Endothelial cell of umbilical vein (primary cell): ENCODE measurements at regions not wholly inside any gene's neighbourhood (a gene's known extent, or its start where the extent isn't known, plus 50 kb on each side); places are given as distances from the start of the nearest gene placed in this dataset.

Experiments
- BruUV-seq: library from RNA; stranded (reverse); fragments of 400-500 nt; replicated peaks from 2 replicates; lab custom pipeline; 2021; lab: Mats Ljungman, UMichigan
- CTCF ChIA-PET: fragments of 300-600, 350-600 bp; sonication (Branson Sonifier 250); formaldehyde crosslinking; loops from one replicate; lab custom pipeline; 2021; ENCODE audit warnings: antibody characterized with exemption, inconsistent platforms; lab: Charles Lee
- POLR2A ChIA-PET: fragments of 300-600, 350-600 bp; sonication (Branson Sonifier 250); formaldehyde crosslinking; loops from one replicate; lab custom pipeline; 2021; ENCODE audit warnings: antibody characterized with exemption, inconsistent platforms; lab: Charles Lee
- DNase-seq: peaks from one replicate; pipeline ENCODE4 v3.0.0-alpha.2; 2011; ENCODE audit warnings: low read depth, low spot score
- FAIRE-seq: peaks from 2 replicates; lab custom pipeline; 2011; peaks lifted over from hg19 to GRCh38; lab: Jason Lieb, UNC
- H2AFZ ChIP-seq: 2 replicates; pipeline ENCODE4 v1.6.0; 2012; ENCODE audit warnings: low read depth, low read length, control low read depth, inconsistent platforms
- H3K27ac ChIP-seq: 2 replicates; pipeline ENCODE4 v1.5.1; 2011; ENCODE audit warnings: low read depth, mild to moderate bottlenecking, control low read depth, low read length, moderate library complexity; ENCODE audit not compliant: insufficient read depth
- H3K27me3 ChIP-seq, 2 experiments: 2 replicates each; pipeline versions ENCODE4 v1.6.0 to v1.6.1; 2011; ENCODE audit warnings: low read length in 2 of 2, mixed read lengths in 1 of 2; ENCODE audit not compliant: control insufficient read depth in 2 of 2, insufficient read depth in 2 of 2
- H3K36me3 ChIP-seq, 2 experiments: 2 replicates in 1 of 2; 3 replicates in 1 of 2; pipeline ENCODE4 v1.5.1; 2011; ENCODE audit warnings: low read length in 2 of 2, mild to moderate bottlenecking in 1 of 2, moderate library complexity in 1 of 2; ENCODE audit not compliant: control insufficient read depth in 2 of 2, insufficient read depth in 2 of 2; ENCODE audit errors: extremely low read depth in 1 of 2
- H3K4me1 ChIP-seq: 3 replicates; pipeline ENCODE4 v1.5.1; 2011; ENCODE audit warnings: mild to moderate bottlenecking, low read length; ENCODE audit not compliant: control insufficient read depth, insufficient read depth; ENCODE audit errors: extremely low read depth
- H3K4me2 ChIP-seq: 2 replicates; pipeline ENCODE4 v1.6.1; 2011; ENCODE audit warnings: low read length, control low read depth, mixed read lengths; ENCODE audit not compliant: insufficient read depth
- H3K4me3 ChIP-seq, 3 experiments: fragments of 200-600 bp in 1 of 3; sonication (generic), shearing (Covaris generic) in 1 of 3; replicated peaks in 1 of 3; 2 replicates each; pipeline ENCODE4 v1.5.1; 2011 to 2016; ENCODE audit warnings: control low read depth in 3 of 3, low read length in 3 of 3, mild to moderate bottlenecking in 2 of 3, inconsistent platforms in 1 of 3, low read depth in 1 of 3, moderate library complexity in 1 of 3; ENCODE audit not compliant: insufficient read depth in 1 of 3
- H3K79me2 ChIP-seq: 2 replicates; pipeline ENCODE4 v1.6.0; 2012; ENCODE audit warnings: low read length, inconsistent platforms; ENCODE audit not compliant: control insufficient read depth, insufficient read depth
- H3K9ac ChIP-seq: replicated peaks from 2 replicates; pipeline ENCODE3; 2011; ENCODE audit warnings: low read length, control low read depth; ENCODE audit not compliant: insufficient read depth; ENCODE audit errors: extremely low read depth
- H3K9me1 ChIP-seq: replicated peaks from 3 replicates; pipeline ENCODE4 v1.6.0; 2011; ENCODE audit warnings: mild to moderate bottlenecking, low read length; ENCODE audit not compliant: control insufficient read depth, insufficient read depth; ENCODE audit errors: extremely low read depth
- H3K9me3 ChIP-seq: replicated peaks from 2 replicates; pipeline ENCODE4 v1.5.1; 2012; ENCODE audit warnings: low read length, inconsistent platforms; ENCODE audit not compliant: control insufficient read depth, insufficient read depth
- H4K20me1 ChIP-seq: replicated peaks from 2 replicates; pipeline ENCODE3; 2011; ENCODE audit warnings: mild to moderate bottlenecking, low read length; ENCODE audit not compliant: control insufficient read depth, insufficient read depth; ENCODE audit errors: extremely low read depth
- EZH2 ChIP-seq: IDR thresholded peaks from 2 replicates; pipeline ENCODE4 v1.6.1; 2012; ENCODE audit warnings: borderline replicate concordance, low read depth, mild to moderate bottlenecking, moderate library complexity, low read length, inconsistent platforms; ENCODE audit not compliant: severe bottlenecking
- FOS ChIP-seq: IDR thresholded peaks from 2 replicates; pipeline ENCODE4 v1.6.1; 2011; ENCODE audit warnings: mild to moderate bottlenecking, low read length, moderate library complexity, borderline replicate concordance; ENCODE audit not compliant: insufficient read depth
- GATA2 ChIP-seq: IDR thresholded peaks from 2 replicates; pipeline ENCODE4 v1.7.0; 2011; ENCODE audit warnings: low read depth, mild to moderate bottlenecking, moderate library complexity, mixed read lengths, low read length; ENCODE audit not compliant: insufficient read length, insufficient read depth
- JUN ChIP-seq: IDR thresholded peaks from 2 replicates; pipeline ENCODE4 v1.6.1; 2011; ENCODE audit warnings: borderline replicate concordance, low read depth; ENCODE audit not compliant: insufficient read length, insufficient read depth
- MYC ChIP-seq: IDR thresholded peaks from one replicate; pipeline ENCODE4 v1.6.1; 2011; ENCODE audit warnings: mild to moderate bottlenecking, low read depth, low read length
- POLR2A ChIP-seq: IDR thresholded peaks from 2 replicates; pipeline ENCODE4 v1.6.1; 2012; ENCODE audit warnings: low read depth, mild to moderate bottlenecking, control low read depth, low read length
- POLR2AphosphoS5 ChIP-seq: IDR thresholded peaks from 2 replicates; pipeline ENCODE4 v1.6.1; 2012; ENCODE audit warnings: low read depth, mild to moderate bottlenecking, control low read depth, low read length, moderate library complexity; ENCODE audit not compliant: insufficient read depth
- dilution Hi-C: fragments of 300-500 bp; cut with MboI; formaldehyde crosslinking; loops from one replicate; pipeline ENCODE4 v1.15.0; 2019; ENCODE audit warnings: low sequenced_read_pairs; ENCODE audit not compliant: extremely low pct_ligation_motif_present
- intact Hi-C: fragments of 100-400 bp; cut with micrococcal nuclease; formaldehyde crosslinking; loops from one replicate; pipeline ENCODE4 v1.10.0; 2022
- TF ChIP-seq, protein P1 (sequence below), 2 donors: IDR thresholded peaks; 1 replicate in 1 of 2; 2 replicates in 1 of 2; pipeline ENCODE4 v1.5.1; 2011; ENCODE audit warnings: low read length in 2 of 2, mild to moderate bottlenecking in 2 of 2, moderate library complexity in 2 of 2, control low read depth in 1 of 2, inconsistent platforms in 1 of 2, low read depth in 1 of 2; ENCODE audit not compliant: insufficient read depth in 1 of 2; ENCODE audit errors: extremely low read depth in 1 of 2
- TF ChIP-seq, protein P2 (sequence below): IDR thresholded peaks from 2 replicates; pipeline ENCODE4 v1.6.1; 2011; ENCODE audit not compliant: insufficient read depth, insufficient read length

DNA sequence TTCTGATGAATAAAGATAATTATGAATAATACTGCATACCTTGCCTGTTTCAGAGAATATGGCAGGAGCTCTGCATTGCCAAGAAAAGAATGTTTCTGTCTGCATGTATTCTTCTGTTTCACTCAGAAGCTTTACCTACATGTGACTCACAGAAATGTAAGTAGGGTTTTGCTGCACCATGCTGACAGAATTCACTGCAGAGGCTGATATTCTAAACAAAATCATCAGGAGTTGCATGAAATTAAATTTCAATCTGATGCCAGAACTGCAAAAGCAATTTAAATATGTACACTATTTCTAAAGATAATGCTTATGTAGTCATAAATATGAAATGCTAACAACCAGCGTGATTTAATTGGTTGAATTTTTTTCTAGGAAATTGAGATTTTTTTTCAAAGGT lies 332.8 kb upstream of the FSHR start:
- TF ChIP-seq, protein P1, sequence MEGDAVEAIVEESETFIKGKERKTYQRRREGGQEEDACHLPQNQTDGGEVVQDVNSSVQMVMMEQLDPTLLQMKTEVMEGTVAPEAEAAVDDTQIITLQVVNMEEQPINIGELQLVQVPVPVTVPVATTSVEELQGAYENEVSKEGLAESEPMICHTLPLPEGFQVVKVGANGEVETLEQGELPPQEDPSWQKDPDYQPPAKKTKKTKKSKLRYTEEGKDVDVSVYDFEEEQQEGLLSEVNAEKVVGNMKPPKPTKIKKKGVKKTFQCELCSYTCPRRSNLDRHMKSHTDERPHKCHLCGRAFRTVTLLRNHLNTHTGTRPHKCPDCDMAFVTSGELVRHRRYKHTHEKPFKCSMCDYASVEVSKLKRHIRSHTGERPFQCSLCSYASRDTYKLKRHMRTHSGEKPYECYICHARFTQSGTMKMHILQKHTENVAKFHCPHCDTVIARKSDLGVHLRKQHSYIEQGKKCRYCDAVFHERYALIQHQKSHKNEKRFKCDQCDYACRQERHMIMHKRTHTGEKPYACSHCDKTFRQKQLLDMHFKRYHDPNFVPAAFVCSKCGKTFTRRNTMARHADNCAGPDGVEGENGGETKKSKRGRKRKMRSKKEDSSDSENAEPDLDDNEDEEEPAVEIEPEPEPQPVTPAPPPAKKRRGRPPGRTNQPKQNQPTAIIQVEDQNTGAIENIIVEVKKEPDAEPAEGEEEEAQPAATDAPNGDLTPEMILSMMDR (IDR thresholded peaks at IDR 0.05; ENCODE audit: extremely low read depth in 1 of 2, insufficient read depth in 1 of 2, low read depth in 1 of 2, low read length in 2 of 2), result no peak
- no peak for TF ChIP-seq MYC
- TF ChIP-seq, protein P2, sequence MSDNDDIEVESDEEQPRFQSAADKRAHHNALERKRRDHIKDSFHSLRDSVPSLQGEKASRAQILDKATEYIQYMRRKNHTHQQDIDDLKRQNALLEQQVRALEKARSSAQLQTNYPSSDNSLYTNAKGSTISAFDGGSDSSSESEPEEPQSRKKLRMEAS, result no peak
- TF ChIP-seq EZH2, result no peak
- TF ChIP-seq POLR2A, result no peak
- no peak for TF ChIP-seq JUN
- TF ChIP-seq GATA2, result no peak
- TF ChIP-seq POLR2AphosphoS5, result no peak
- no peak for TF ChIP-seq FOS
- Histone ChIP-seq H4K20me1 (no peaks in the 10 kb centered on the region), H3K4me2 (no peak overlapping the region), H3K9me3 (peaks cover 4% of the 10 kb centered on the region), H3K36me3 (no peaks in the 10 kb centered on the region), H3K79me2 (no peaks in the 10 kb centered on the region), H3K27ac (no peak overlapping the region), H2AFZ (no peak overlapping the region), H3K27me3 (no peaks in the 10 kb centered on the region), H3K4me3 (no peak overlapping the region), H3K4me1 (no peaks in the 10 kb centered on the region), H3K9me1 (no peaks in the 10 kb centered on the region), H3K9ac (no peak overlapping the region)
- dilution Hi-C loops, result no loop called here
- BruUV-seq, result no TSS peak
- CTCF ChIA-PET, result no interaction called here
- POLR2A ChIA-PET, result no interaction called here
- DNase-seq, result no peak
- intact Hi-C loops, result no loop called here
- no peak for FAIRE-seq
